ENCODE measurements at regions not wholly inside any gene's neighbourhood (a gene's known extent, or its start where the extent isn't known, plus 50 kb on each side); places are given as distances from the start of the nearest gene placed in this dataset.
"Not testable (repeated sequence)": the region's sequence is repeated elsewhere in the genome, so short reads cannot be mapped to it uniquely, and the experiment has no call there.

DNA sequence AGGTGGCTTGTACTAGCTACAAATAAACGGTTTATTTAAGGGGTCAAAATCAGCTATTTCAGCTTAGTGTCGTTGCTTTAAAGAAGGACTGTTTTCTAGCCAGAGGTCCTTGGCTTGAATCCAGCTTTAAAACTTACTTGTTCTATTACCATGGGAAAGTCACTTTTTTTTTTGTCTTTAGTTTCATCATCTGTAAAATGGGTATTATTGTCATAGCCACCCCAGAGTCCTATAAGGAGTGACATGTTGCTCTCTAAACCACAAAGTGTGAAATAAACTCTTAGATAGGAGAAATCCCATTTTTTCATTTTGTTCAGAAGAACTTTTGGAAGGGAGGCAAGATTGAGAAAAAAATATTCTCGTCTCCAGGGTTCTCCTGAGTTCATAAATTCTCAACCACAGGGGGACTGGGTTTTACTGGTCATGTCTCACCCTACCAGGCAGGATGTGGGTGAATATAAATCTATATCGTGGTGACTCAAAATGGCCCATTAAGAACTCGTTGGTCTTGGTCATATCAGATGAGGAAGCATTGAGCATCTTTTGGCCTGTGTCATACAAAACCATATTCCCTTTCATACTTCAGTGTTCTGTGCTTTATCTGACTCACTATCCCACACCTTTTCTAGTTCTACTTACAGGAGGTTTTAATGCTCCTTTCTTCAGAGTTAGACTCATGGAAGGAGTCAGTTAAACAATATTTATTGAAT lies 202.7 kb upstream of the NR3C1 start:
- intact Hi-C loops (cut with DNase I) = no loop called here
- ATAC-seq (ENCODE audit: poor library complexity) (no peak), DNase-seq (no peak)

DNA sequence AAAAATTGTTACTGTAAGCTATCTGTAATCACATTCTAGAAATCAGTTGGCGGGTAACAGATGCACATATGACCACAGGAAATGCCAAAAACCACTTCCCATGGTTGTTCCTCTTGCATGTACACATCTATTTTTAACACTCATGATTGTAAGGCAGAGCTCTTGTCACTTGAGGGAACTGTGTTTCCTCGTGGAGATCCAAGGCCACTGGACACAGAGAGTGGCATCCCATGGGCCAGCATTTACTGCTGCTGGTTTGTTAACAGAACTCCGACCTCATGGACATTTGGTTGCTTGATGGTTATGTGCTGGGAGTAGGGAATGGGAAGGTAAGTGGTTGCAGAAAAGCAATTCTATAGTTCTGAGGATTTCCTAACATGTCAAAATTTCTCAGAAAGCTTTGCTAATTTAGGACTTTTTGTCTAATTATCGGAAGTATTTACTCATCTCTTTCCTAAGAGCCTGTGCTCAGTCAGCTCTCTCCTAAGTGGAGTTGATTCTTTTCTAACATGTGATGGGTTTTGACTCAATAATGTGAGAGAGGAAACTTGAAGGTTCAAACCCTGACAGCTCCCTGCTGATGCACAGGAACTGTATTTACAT lies 202.0 kb upstream of the NR3C1 start:
- ATAC-seq (ENCODE audit: poor library complexity) (peak; percentile 71), DNase-seq (peak; percentile 41)
- intact Hi-C loops (cut with DNase I) = no loop called here

DNA sequence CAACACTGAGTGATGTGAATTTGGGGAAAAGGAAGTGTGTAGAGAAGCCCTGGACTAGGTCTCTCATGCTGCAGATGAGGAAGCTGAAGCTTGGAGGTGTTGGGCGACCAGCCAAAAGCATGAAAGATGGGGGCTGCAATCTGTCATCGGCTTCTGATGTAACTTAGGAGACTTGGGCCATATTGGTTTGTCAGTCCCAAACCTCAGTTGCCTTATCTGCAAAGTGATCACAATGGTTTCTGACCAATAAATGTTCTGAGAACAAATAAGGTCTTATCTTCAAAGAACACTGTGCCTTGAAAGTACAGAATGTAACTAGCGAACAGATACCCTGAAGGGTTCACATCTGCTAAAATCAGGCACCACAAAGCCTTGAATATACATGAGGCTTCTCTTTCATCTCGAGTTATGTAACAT lies 198.4 kb upstream of the NR3C1 start:
- intact Hi-C loops (cut with DNase I) = no loop called here
- ATAC-seq (ENCODE audit: poor library complexity) (peak; percentile 18), DNase-seq (peak; percentile 42)

DNA sequence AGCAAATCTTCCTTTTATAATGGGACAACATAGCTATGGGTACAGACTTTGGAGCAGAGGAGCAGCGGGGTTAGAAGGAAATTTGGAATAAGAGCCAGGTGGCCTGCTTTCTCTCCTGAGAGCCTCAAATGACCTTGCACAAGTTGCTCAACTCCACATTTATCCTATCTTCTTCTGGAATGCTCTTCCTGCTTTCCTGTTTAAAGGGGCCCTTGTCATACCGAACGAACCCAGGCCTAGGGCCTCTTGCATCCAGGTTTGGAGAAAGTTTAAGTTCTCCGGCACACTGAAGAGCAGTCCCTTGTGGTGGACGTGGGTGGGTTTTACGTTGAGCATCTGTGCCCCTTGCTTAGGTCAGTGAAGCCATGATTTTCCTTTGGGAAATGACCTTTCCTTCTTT lies 197.9 kb upstream of the NR3C1 start:
- ATAC-seq (ENCODE audit: poor library complexity) = peak; percentile 65

DNA sequence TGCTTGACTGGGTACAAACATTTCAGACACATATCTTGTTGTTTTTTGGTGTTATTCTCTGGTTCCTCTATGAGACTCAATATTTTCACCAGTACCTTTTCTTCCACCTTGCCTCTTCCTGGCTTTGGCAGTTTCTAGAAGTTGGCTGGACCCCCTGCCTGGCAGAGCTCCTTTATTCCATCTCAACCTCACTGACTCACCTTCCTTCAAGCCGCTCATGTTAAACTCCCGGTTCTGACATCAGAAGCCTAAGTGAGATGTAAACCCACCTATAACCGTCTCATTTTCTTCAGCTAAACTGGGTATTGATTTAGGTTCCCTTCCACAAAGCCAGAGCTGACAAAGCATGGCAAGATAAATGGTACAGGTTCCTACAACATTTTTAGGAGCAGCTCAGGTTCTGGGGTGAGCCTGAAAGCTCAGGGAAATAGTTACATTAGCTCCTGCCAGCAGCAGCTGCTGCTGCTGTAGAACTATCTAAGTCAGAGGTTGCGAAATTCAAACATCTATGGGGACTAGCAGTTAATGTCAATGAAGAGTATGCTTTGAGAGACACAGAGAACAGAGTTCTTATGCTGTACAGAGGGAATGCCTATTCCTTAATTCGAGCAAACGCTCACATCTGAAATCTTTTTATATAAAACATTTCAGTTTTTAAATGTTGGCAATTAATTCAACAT lies 197.1 kb upstream of the NR3C1 start:
- intact Hi-C loops (cut with DNase I) = no loop called here
- ATAC-seq (ENCODE audit: poor library complexity) (peak; percentile 73), DNase-seq (peak; percentile 38)

More for the DNA sequence above, 197.9 kb upstream of the NR3C1 start:
- intact Hi-C loops (cut with DNase I) = no loop called here
- DNase-seq = no peak

DNA sequence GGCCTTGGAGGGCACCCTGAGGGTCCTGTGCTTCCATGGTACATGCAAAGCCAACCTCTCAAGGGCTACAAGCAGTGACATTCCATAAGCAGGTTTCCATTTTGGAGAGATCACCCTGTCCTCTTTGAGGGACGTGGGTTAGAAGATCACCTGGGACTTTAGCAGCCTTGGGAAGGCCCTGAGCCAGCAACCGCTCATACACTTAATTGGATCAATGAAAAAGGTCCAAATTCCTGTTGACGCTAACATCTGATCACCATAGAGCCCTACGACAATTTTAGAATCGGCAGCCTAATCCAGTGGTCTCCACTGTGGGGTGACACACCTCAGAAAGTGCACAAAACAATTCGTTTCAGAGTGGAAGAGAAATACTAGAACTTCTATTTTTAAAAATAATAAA lies 196.0 kb upstream of the NR3C1 start:
- no peak for ATAC-seq (ENCODE audit: poor library complexity)
- no peak for DNase-seq
- intact Hi-C loops (cut with DNase I) = no loop called here

DNA sequence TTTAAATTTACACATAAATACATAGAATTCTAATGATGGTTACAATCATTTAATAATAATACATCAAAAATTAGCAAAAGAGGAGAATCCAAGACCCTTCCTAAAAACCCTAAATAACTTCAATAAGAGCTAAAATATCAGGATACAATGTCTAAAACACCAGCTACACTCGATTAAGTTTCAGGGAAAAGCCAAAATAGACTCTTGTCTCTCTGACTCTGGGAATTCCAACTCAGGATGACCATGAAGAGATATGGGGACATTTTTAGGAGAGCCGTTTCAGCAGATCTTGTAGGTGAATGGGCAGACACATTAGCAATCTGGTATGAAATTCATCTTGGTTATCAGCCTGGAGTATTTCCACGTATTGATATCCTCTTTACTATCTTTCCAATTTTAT lies 193.3 kb upstream of the NR3C1 start:
- ATAC-seq (ENCODE audit: poor library complexity) (no peak), DNase-seq (no peak)
- intact Hi-C loops (cut with DNase I) = no loop called here

DNA sequence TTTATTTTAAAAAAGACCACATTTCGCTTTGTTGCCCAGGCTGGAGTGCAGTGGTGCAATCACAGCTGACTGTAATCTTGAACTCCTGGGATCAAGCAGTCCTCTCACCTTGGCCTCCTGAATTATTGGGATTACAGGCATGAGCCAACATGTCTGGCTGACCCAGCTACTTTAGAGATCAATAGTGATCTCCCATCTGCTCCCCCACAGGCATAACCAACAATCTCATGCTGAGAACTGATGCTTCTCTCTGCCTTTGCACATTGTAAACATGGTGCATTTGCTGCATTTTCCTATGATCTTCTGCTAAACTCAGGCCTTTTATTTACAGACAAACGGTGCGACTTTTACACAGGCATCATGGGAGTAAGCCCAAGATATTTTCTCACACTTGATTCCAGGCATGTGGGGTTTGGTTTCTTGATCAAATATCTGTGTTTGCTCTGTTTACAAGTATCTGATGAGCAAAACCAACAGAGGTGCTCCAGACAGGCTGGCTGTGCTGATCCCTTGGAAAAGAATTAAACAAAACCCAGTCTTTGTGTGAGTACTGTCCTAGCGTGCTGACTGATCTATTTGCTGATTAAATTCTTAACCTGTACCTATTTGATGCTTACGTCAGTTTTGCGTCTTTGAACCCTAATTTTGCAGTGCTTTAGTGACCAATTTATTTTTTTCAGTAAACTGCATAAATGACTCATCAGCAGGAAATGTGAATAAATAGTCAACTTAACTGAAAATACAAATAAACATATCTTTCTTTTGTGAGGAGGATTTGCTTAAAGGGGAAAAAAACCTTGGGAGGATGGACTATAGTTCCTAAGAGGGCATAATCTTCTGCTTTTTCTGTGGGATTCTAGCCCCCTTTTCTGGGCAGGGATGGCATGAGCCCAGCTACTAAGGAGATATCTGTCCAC lies 191.7 kb upstream of the NR3C1 start:
- ATAC-seq (ENCODE audit: poor library complexity) = no peak
- intact Hi-C loops (cut with DNase I) = no loop called here
- no peak for DNase-seq

DNA sequence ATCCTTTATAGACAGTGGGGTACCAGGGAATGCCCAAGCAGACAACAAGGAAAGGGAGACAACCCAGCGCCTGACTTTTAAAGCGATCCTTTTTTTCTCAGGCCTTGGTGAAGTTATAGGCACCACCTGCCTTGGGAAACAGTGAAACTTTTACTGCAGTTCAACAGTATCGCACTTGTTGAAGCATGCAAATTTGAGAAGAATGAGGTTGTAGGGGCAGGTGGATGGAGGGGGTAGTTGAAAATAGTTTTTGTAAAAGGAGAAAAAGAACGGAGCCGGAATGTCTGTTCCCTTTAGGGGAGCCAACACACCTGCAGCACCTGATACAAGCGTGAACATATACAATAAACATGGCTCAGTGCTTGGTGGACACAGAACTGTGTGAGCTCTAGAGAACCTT lies 190.2 kb upstream of the NR3C1 start:
- ATAC-seq (ENCODE audit: poor library complexity) = no peak
- DNase-seq = no peak
- intact Hi-C loops (cut with DNase I) = no loop called here

DNA sequence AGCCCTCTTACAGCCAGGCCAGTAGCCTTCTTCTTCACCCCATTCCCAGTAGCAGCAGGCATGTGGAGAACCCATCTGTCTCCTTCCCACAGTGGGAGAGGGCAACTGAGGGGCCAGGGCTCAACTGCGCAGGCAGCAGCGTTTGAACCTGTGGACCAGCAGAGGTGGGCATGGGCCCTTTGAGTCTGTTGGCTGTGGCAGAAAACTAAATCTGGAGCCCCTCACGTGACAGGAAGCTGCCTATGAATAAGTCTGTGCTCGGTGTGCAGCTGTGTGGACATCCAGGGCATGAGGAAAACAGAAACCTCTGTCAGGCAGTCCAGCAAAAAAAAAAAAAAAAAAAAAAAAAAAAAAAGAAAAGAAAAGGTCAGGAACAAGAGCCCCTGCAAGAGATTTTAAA lies 189.2 kb upstream of the NR3C1 start:
- intact Hi-C loops (cut with DNase I) = no loop called here
- no peak for DNase-seq
- no peak for ATAC-seq (ENCODE audit: poor library complexity)

DNA sequence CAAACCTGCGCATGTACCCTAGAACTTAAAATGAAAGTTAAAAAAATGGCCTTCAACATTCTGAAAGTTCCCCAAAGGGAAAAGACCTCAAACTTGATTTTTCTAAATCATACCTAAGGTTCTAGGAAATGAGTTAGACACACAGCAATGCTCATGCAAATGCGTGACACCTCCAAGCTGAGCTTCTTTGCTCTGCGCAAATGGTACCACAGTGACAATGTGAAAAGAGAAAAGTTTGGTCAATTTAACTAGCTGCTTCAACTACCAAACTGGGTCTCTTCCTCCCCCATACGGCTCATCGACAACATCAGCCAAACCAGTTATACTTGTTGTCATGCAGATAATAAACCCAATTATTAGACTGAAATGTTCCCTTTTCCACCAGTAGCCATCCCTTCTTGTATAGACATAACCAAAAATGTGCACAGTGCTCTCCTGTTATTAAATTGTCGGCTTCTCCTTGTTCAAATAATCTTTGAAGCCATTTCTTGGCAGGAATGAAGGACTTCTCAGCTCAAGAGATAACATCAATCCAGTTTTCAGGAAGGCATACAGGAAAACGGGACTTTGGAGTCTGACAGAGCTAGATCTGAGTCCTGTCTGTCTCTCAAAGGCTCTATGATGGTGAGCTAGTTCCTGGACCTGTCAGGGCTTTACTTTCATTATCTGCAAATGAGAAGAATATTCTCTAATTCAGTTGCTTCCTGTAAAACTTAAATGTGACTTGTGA lies 185.6 kb upstream of the NR3C1 start:
- no peak for DNase-seq
- intact Hi-C loops (cut with DNase I) = no loop called here

DNA sequence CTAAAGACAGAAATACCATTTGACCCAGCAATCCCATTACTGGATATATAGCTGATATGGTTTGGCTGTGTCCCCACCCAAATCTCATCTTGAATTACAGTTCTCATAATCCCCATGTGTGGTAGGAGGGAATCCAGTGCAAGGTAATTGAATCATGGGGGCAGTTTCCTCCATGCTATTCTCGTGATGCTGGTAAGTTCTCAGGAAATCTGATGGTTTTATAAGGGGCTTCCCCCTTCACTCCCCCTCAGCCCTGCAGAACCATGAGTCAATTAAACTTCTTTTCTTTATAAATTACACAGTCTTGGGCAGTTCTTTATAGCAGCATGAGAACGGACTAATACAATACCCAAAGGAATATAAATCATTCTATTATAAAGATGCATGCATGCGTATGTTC lies 184.6 kb upstream of the NR3C1 start:
- intact Hi-C loops (cut with DNase I); DNase-seq; ATAC-seq (ENCODE audit: poor library complexity): not testable (repeated sequence)

More for the DNA sequence above, 185.6 kb upstream of the NR3C1 start:
- ATAC-seq (ENCODE audit: poor library complexity) = no peak

DNA sequence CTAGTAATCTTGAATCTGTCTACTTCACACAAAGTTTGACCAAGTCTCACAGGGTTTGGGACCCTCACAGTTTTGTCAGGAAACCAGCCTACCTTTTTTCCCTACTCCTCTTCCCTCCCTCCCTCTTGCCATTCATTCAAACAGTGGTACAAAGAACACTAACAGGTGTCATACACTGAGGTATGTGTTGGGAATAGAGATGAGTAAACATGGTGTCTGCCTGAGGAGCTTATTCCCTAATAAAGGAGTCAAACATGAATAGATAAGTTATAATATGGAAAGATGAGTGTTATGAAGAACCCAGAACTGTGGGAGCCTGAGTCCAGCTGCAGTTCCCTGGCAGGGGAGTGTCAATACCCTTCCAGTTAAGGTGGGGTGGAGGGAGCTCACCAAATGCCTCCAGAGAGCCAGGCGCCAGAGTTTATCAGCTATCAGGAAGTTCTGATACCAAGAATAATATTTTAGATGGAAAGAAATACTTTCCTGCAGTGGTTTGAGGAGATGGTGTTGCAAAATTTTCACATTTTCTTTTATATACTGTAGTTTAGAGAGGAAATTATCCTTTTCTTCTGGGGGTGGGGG lies 183.4 kb upstream of the NR3C1 start:
- intact Hi-C loops (cut with DNase I) = no loop called here
- DNase-seq (no peak), ATAC-seq (ENCODE audit: poor library complexity) (no peak)

DNA sequence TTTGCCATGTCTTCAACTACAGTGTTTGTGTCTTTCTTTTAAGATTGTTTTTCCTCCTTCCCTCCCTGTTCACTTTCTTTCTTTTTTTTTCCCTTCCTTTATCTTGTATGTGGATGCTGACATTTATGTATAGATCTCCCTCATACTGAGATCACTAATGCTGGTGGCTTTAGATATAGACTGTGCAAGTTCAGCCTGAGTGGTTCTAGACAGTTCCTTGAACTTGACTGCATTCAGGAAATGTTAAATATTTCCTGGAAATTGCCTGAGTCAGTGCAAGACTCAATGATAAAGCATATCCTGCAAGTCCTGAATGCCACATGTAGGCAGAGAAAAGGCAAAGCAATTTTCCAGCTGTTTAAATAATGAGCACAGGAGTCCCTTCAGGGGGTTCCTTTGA lies 182.5 kb upstream of the NR3C1 start:
- no peak for ATAC-seq (ENCODE audit: poor library complexity)
- intact Hi-C loops (cut with DNase I) = no loop called here
- no peak for DNase-seq

DNA sequence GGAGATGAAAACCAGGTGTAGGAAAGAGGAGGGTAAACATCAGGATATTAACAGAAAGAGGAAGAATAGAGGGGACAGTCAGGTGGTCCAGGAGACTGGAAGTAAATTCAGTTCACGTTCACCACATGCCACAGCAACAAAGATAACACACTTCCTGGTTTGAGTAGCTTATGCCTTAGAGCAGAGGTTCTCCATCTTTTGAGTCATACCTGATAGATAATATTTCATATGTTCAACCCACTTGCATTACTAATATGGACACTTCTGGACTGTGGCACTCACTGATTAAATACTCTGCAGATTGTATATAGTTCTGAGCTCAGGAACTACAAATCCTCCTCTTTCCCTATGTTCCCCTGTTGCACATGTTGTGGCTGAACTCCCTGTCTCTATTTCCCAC lies 179.9 kb upstream of the NR3C1 start:
- ATAC-seq (ENCODE audit: poor library complexity) (no peak), DNase-seq (no peak)
- intact Hi-C loops (cut with DNase I) = no loop called here

DNA sequence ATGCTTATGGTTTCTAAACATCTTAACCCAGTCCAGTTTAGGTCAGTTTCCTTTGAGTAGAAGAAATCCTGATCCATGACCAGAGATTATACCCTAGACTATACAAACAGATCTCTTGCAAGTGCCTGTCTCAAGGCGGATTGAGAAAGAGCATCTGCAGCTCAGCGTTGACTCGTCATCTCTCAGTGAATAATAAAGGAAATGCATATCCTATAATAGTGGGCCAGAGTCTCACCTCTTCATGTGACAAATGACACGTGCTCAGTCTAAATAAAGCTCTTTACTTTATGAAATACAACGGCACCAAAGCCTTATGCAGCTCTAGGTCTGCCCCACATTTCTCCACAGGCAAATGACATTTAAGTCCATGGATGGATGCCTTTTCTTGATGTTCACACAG lies 179.4 kb upstream of the NR3C1 start:
- no peak for DNase-seq
- ATAC-seq (ENCODE audit: poor library complexity) = no peak
- intact Hi-C loops (cut with DNase I) = no loop called here

DNA sequence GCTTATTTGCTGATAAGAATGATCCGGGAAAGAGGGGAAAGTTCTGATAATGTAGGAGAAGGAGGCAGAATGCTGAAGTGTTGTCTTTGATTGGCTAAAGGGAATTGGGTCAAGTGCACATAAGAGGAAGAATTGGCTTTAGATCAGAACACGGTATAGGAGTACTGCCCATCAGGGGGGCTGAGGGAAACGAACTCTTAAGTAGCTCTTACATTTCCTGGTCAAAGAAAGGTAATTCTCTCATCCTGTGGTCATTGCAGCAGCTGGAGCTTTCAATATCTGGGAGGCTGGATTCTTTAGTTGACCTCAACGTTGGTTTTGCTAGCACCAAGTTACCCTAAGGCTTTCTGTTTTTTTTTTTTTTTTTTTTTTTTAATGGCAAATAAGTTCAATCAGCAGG lies 178.7 kb upstream of the NR3C1 start:
- no peak for ATAC-seq (ENCODE audit: poor library complexity)

DNA sequence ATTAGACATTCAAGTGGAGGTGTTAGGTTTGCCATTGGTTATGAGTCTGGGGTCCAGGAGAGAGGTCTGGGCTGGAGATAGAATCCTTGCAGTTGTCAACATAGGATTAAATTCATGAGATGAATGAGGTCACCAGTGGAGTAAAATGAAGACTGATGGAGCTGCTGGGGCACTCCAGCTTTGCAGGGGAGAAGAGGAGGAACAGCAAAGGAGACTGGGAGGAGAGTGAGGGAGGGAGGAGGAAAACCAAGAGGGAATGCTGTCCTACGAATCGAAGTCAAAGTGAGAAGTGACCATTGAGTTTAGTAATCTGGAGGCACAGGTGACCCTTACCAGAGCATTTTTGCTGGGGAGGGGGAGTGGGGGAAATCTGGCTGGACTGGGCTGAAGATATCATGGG lies 178.2 kb upstream of the NR3C1 start:
- ATAC-seq (ENCODE audit: poor library complexity) = no peak

More for the DNA sequence above, 178.7 kb upstream of the NR3C1 start:
- no peak for DNase-seq
- intact Hi-C loops (cut with DNase I) = no loop called here

More for the DNA sequence above, 178.2 kb upstream of the NR3C1 start:
- intact Hi-C loops (cut with DNase I) = no loop called here
- DNase-seq = no peak

Measured in Right ventricle myocardium superior (tissue), 1 donor.